GM12874 (cell line): ENCODE measurements at regions not wholly inside any gene's neighbourhood (a gene's known extent, or its start where the extent isn't known, plus 50 kb on each side); places are given as distances from the start of the nearest gene placed in this dataset.

Experiments used
- CTCF ChIP-seq: IDR thresholded peaks from 2 replicates; pipeline ENCODE4 v1.5.1; 2011; ENCODE audit warnings: low read depth, mild to moderate bottlenecking, control low read depth, low read length, moderate library complexity; ENCODE audit not compliant: insufficient read depth

GRCh38 chr20:61133611-61134010 lies 118.5 kb upstream of the CDH4 start:
- TF ChIP-seq CTCF: no peak

- no peak for TF ChIP-seq CTCF
Measured at GRCh38 chr20:61134296-61135030, 117.6 kb upstream of the CDH4 start.

GRCh38 chr20:61135266-61135665 lies 116.8 kb upstream of the CDH4 start:
- TF ChIP-seq CTCF: no peak

GRCh38 chr20:61135968-61136367 lies 116.1 kb upstream of the CDH4 start:
- TF ChIP-seq CTCF: no peak

GRCh38 chr20:61138566-61138965 lies 113.5 kb upstream of the CDH4 start:
- TF ChIP-seq CTCF: no peak

- TF ChIP-seq CTCF: no peak
Measured at GRCh38 chr20:61139031-61139430, 113.0 kb upstream of the CDH4 start.

- TF ChIP-seq CTCF: no peak
Measured at GRCh38 chr20:61140576-61140975, 111.5 kb upstream of the CDH4 start.
